ENCODE measurements at regions not wholly inside any gene's neighbourhood (a gene's known extent, or its start where the extent isn't known, plus 50 kb on each side); places are given as distances from the start of the nearest gene placed in this dataset.

DNA sequence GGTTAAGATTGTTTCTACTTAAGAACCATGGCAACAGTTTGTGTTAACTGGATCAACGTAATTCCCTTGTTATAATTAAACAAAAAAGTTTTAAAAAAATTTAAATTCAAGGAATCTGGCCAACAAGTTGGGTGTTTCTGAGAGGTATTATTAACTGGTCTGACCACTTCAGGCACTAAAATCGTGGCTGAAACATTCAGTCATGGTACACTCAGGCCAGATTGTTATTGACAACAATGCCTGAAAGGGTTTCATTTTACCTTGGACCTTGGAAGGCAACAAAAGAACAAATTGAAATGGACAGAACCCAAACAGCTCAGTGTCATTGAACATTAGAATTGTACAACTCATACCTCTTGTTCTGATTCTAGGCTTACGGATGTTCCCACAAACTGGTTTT lies 103.3 kb upstream of the ARMC3 start:
- no peak for TF ChIP-seq POLR2A (IDR thresholded peaks at IDR 0.05)
- TF ChIP-seq, protein P1, sequence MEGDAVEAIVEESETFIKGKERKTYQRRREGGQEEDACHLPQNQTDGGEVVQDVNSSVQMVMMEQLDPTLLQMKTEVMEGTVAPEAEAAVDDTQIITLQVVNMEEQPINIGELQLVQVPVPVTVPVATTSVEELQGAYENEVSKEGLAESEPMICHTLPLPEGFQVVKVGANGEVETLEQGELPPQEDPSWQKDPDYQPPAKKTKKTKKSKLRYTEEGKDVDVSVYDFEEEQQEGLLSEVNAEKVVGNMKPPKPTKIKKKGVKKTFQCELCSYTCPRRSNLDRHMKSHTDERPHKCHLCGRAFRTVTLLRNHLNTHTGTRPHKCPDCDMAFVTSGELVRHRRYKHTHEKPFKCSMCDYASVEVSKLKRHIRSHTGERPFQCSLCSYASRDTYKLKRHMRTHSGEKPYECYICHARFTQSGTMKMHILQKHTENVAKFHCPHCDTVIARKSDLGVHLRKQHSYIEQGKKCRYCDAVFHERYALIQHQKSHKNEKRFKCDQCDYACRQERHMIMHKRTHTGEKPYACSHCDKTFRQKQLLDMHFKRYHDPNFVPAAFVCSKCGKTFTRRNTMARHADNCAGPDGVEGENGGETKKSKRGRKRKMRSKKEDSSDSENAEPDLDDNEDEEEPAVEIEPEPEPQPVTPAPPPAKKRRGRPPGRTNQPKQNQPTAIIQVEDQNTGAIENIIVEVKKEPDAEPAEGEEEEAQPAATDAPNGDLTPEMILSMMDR (IDR thresholded peaks at IDR 0.05) = no peak
